RWPE1 (cell line): ENCODE measurements at regions not wholly inside any gene's neighbourhood (a gene's known extent, or its start where the extent isn't known, plus 50 kb on each side); places are given as distances from the start of the nearest gene placed in this dataset.

Experiments
- CTCF ChIA-PET: fragments of 350-600 bp; sonication (Branson Sonifier 250); formaldehyde crosslinking; extraction: SDS; loops from one replicate; lab custom pipeline; 2021; lab: Yijun Ruan, JAX
- POLR2A ChIA-PET: fragments of 400-600 bp; formaldehyde crosslinking; extraction: SDS; loops from one replicate; lab custom pipeline; 2020; ENCODE audit warnings: antibody characterized with exemption; ENCODE audit not compliant: low non-redundant PET; lab: Yijun Ruan, JAX
- DNase-seq: peaks from one replicate; pipeline ENCODE4 v3.0.0; 2012; ENCODE audit warnings: low spot score
- H3K27ac ChIP-seq: fragments of 450-650 bp; 2 replicates; pipeline ENCODE4 v1.5.1; 2017
- TF ChIP-seq, protein P1 (sequence below): fragments of 450-650 bp; conservative IDR thresholded peaks from 2 replicates; pipeline ENCODE4 v1.5.1; 2017; ENCODE audit warnings: low read depth, mild to moderate bottlenecking

DNA sequence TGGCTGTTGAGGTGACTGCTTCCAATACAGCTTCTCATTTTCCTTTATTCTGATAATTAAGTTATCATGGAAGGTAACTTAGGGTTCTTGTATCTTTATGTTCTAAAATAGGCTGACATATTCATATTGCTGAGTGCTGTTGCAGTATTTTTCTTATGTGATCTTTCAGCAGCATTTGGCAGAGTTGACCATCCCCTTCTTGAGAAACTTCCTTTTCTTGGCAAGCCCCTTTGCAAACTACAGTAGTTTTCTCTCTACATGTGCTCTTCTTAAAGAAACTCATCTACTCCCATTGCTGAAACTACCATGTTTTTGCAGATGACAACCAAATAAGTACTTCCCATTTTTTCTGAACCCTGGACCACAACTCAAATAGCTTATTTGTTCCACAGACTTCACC lies 476.5 kb upstream of the TRIB2 start:
- no peak overlapping the region for H3K27ac ChIP-seq
- no peak for DNase-seq
- TF ChIP-seq, protein P1, sequence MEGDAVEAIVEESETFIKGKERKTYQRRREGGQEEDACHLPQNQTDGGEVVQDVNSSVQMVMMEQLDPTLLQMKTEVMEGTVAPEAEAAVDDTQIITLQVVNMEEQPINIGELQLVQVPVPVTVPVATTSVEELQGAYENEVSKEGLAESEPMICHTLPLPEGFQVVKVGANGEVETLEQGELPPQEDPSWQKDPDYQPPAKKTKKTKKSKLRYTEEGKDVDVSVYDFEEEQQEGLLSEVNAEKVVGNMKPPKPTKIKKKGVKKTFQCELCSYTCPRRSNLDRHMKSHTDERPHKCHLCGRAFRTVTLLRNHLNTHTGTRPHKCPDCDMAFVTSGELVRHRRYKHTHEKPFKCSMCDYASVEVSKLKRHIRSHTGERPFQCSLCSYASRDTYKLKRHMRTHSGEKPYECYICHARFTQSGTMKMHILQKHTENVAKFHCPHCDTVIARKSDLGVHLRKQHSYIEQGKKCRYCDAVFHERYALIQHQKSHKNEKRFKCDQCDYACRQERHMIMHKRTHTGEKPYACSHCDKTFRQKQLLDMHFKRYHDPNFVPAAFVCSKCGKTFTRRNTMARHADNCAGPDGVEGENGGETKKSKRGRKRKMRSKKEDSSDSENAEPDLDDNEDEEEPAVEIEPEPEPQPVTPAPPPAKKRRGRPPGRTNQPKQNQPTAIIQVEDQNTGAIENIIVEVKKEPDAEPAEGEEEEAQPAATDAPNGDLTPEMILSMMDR: no peak
- ChIA-PET CTCF (interaction anchor here (0.5 to 0.6 kb wide), 2 partner anchors 10 to 33 kb away, joined by 3 read pairs; no protein-coding TSS in a partner anchor), POLR2A (no interaction called here)

DNA sequence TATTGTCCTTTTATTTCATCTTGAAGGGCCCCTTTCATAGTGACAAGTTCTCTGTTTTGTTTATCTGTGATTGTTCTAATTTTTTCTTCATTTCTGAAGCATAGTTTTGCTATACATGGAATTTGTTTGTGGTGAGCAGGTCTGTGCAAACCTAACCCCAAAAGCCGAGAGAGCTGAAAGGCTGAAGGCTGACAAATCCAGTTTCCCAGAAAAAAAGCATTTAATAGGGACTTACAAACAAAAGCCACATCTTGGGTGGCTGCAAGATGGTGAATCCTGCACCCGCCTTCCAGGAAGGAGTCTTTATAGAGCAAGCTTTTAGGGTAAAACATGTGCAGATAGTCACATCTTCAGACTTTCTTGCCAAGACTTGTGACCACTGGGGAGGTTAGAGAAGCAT lies 473.4 kb upstream of the TRIB2 start:
- no peak for DNase-seq
- CTCF ChIA-PET: interaction anchor here (0.6 kb wide), 1 partner anchor 486 kb away, joined by 3 read pairs; no protein-coding TSS in a partner anchor
- H3K27ac ChIP-seq: no peak overlapping the region
- POLR2A ChIA-PET: no interaction called here
- TF ChIP-seq, protein P1: no peak

DNA sequence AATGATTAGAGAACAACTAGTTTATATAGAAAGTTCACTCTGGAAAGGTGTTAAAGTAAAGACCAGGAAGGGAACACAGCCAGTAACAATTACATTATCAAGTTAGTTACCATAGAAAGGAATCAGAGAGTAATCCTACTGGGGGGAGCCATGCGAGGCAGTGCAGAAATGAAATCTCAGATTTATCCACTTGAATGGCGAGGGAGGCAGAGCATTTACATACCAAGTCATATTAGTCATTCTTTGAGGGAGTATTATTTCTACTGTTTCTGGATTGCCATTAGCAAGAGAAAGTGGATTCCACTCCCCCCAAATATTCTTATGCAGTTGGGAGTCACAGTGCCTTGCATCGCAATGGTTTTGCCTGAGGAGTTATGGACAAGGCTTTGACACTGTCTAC lies 472.7 kb upstream of the TRIB2 start:
- ChIA-PET CTCF (interaction anchor here (0.6 kb wide), 1 partner anchor 487 kb away, joined by 3 read pairs; no protein-coding TSS in a partner anchor), POLR2A (no interaction called here)
- TF ChIP-seq, protein P1: no peak

DNA sequence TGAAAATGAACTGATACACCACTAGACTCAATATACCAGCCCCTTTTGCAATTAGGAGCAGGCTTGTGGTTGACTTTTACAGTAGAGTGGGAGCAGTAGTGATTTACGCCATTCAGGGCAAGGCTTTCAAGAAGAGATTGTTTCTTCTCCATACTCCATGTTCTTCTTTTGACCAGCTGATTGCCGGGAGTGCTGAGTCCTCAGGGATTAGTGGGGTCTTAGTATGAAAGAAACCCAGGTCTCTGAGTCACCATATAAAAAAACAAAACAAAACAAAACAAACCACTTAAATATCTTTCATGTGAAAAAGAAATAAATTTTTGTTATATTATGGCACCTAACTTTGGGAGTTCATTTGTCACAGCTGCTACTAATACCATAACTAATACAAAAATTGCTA lies 465.6 kb upstream of the TRIB2 start:
- ChIA-PET POLR2A (no interaction called here), CTCF (no interaction called here)
- no peak for DNase-seq
- H3K27ac ChIP-seq: no peak overlapping the region
- TF ChIP-seq, protein P1: no peak

More for the DNA sequence above, 472.7 kb upstream of the TRIB2 start:
- no peak overlapping the region for H3K27ac ChIP-seq
- DNase-seq: no peak

DNA sequence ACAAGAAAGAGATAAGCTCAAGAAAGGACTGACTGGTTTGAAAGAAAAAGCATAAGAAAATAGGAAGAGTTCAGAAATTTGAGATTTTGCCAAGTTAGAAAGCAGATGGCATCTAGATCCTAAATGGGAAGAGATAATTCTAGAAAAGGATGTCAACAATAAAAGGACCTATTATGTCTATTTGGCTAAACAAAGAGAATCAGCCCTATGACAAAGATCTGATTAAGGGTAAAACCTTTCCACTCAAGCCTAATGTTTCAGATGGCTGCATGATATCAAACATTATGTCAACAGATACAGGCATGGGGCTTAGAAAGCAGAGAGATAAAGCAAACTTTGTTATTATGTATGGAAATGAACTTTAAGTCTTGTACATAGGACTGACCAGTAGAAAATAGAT lies 465.0 kb upstream of the TRIB2 start:
- POLR2A ChIA-PET: no interaction called here
- CTCF ChIA-PET: no interaction called here

DNA sequence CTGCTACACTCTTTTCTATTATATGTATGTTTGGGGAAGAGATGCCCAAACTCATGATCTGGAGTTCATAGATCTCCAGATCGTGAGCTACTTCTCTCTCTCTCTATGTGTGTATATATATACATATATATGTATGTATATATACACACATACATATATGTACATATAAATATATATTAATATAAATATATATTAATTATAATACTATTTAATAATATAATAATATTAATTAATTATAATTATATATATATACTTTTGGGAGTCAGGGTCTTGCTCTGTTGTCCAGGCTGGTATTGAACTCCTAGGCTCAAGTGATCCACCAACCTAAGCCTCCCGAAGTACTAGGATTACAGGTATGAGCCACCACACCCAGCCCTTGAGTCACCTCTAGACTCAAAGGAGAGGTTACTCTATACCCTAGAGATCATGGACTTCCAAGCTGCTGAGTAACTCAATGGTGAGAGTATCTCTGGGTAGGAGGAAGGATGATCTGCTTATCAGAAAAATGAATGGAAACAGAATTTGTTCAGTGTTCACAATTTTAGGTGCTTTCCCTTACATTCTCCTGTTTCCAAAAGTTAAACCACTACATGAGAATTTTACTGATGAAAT lies 463.5 kb upstream of the TRIB2 start:
- POLR2A ChIA-PET: no interaction called here

More for the DNA sequence above, 465.0 kb upstream of the TRIB2 start:
- DNase-seq: no peak
- TF ChIP-seq, protein P1: no peak
- no peak overlapping the region for H3K27ac ChIP-seq

More for the DNA sequence above, 463.5 kb upstream of the TRIB2 start:
- no peak overlapping the region for H3K27ac ChIP-seq
- TF ChIP-seq, protein P1: no peak
- CTCF ChIA-PET: interaction anchor here (0.6 kb wide), 1 partner anchor 20 kb away, joined by 3 read pairs; no protein-coding TSS in a partner anchor
- no peak for DNase-seq
